ENCODE measurements at regions not wholly inside any gene's neighbourhood (a gene's known extent, or its start where the extent isn't known, plus 50 kb on each side); places are given as distances from the start of the nearest gene placed in this dataset.

DNA sequence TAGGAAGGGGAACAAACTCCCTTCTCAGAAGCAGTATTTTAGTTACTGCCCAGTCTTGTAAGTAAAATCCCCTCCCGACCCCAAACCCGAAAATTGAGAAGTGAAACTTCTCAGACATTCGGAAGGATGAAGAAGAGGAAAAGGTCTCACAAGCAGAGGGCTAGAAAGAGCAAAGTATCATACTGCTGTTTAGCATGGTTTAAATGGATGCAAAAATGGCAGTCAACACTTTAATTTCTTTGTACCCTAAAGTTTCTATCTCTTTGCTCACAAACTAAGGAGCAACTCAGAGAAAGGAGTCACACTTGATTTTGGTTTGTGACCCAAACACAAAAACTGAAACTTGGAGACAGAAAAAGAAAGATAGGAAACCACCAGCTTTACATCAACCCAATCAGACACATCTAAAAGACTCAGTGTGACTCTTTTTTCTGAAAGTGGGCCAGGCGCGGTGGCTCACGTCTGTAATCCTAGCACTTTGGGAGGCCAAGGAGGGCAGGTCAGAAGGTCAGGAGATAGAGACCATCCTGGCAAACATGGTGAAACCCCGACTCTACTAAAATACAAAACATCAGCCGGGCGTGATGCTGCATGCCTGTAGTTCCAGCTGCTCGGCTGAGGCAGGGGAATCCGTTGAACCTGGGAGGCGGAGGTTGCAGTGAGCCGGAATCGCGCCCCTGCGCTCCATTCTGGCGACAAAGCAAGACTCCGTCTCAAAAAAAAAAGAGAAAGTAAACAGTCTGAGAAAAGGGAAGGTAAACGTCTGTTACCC lies 63.2 kb upstream of the ATP11B start:
- H3K4me3 ChIP-seq (ENCODE audit: low read depth, low read length): no peak overlapping the region
- DNase-seq (ENCODE audit: low read depth): no peak
- TF ChIP-seq, protein P1, sequence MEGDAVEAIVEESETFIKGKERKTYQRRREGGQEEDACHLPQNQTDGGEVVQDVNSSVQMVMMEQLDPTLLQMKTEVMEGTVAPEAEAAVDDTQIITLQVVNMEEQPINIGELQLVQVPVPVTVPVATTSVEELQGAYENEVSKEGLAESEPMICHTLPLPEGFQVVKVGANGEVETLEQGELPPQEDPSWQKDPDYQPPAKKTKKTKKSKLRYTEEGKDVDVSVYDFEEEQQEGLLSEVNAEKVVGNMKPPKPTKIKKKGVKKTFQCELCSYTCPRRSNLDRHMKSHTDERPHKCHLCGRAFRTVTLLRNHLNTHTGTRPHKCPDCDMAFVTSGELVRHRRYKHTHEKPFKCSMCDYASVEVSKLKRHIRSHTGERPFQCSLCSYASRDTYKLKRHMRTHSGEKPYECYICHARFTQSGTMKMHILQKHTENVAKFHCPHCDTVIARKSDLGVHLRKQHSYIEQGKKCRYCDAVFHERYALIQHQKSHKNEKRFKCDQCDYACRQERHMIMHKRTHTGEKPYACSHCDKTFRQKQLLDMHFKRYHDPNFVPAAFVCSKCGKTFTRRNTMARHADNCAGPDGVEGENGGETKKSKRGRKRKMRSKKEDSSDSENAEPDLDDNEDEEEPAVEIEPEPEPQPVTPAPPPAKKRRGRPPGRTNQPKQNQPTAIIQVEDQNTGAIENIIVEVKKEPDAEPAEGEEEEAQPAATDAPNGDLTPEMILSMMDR (IDR thresholded peaks at IDR 0.05; ENCODE audit: control insufficient read depth, extremely low read depth, insufficient read depth): no peak

DNA sequence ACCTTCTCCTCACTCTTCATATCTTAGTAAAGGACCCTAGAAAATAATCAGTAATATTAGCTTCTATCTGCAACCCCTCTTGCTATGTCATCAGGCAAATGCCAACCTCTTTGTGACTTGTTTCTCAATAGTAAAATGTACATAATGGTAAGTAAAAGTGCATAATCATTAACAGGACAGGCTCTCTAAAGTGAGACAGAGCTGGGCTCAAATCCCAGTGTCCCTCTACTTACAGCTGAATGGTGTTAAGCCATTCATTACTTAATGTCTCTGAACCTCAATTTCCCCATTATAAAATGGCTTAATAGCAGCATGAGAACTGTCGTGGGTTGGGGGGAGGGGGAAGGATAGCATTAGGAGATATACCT lies 62.6 kb upstream of the ATP11B start:
- H3K4me3 ChIP-seq (ENCODE audit: low read depth, low read length): no peak overlapping the region
- TF ChIP-seq, protein P1 (IDR thresholded peaks at IDR 0.05; ENCODE audit: control insufficient read depth, extremely low read depth, insufficient read depth): no peak
- DNase-seq (ENCODE audit: low read depth): no peak

DNA sequence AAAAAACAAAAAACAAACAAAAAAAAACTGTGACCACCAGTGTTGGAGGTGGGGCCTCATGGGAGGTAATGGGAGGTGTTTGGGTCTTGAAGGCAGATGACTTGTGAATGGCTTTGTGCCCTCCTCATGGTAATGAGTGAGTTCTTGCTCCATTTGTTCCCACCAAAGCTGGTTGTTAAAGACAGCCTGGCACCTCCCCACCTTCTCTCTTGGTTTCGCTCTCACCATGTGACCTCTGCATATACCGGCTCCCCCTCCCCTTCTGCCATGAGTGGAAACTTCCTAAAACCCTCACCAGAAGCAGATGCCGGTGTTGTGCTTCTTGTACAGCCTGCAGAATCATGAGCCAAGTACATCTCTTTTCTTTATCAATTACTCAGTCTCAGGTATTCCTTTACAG lies 61.5 kb upstream of the ATP11B start:
- DNase-seq (ENCODE audit: low read depth): no peak
- TF ChIP-seq, protein P1 (IDR thresholded peaks at IDR 0.05; ENCODE audit: control insufficient read depth, extremely low read depth, insufficient read depth): no peak
- no peak overlapping the region for H3K4me3 ChIP-seq (ENCODE audit: low read depth, low read length)

DNA sequence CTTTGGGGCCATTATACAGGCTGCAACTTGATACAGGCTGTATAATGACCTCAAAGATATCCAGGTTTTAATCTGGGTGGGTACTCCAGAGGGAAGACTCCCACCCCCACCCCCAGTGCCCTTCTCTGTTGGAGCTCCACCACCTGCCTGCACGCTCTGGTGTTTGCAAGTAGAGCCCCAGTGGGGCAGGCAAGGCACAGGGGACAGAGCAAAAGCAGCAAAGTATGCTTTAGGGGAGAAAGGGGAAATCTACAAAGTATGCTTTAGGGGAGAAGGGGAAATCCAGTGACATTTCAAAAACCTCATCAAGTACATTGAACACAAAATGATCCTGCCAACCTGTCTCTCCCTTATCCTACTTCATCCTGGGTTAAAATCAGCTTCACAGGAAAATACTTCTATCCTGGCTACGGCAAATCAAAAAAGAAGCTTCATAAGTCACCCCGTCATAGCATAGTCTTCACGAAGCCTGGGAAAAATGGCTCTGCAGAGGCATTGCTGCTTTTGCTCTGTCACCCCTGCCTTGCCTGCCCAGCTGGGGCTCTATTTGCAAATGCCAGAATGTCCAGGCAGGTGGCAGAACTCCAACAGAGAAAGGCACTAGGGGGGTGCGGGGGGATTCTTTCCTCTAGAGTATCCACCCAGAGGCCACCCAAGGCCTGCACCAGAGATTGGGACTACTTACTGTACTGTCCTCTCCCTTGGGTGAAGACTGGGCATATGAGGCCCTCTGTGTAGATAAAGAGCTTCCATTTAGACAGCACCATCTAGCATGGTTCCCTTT lies 60.9 kb upstream of the ATP11B start:
- TF ChIP-seq, protein P1 (IDR thresholded peaks at IDR 0.05; ENCODE audit: control insufficient read depth, extremely low read depth, insufficient read depth): no peak
- no peak for DNase-seq (ENCODE audit: low read depth)

DNA sequence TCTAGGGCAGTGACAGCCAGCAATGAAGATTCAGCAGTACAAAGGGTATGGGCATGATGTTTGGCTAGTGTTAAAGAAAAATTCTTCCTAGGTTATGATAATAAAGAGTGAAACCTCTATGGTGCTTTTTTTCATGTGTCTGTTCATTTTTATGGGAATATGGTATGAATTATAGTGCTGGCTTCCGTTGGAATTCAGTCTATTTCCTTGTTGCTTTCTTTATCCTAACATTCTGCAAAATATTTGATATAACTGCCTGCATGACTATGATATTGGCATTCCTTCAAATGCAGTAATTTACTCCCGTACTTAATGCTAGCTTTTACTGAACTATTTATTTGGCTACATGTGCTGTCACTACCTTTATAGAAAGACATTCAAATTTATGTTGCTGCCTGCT lies 57.6 kb upstream of the ATP11B start:
- TF ChIP-seq, protein P1 (IDR thresholded peaks at IDR 0.05; ENCODE audit: control insufficient read depth, extremely low read depth, insufficient read depth): no peak
- DNase-seq (ENCODE audit: low read depth): no peak
- H3K4me3 ChIP-seq (ENCODE audit: low read depth, low read length): no peak overlapping the region

More for the DNA sequence above, 60.9 kb upstream of the ATP11B start:
- H3K4me3 ChIP-seq (ENCODE audit: low read depth, low read length): no peak overlapping the region

DNA sequence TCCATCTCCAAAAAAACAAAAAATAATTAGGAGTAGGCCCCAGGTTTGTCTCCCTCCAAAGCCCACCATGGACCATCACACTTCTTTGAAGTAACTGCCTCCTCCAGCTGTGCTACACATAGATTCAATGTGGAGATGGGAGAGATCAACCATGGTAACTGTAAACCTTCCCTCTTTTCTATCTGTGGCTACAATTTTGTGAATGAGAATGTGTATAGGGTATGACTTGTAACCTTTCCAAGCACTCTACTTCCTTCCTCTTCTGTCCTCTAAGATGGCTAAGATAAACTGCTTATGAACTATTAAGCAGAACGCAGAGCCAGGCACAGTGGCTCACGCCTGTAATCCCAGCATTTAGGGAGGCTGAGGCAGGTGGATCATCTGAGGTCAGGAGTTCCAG lies 55.5 kb upstream of the ATP11B start:
- TF ChIP-seq, protein P1 (IDR thresholded peaks at IDR 0.05; ENCODE audit: control insufficient read depth, extremely low read depth, insufficient read depth): no peak
- no peak overlapping the region for H3K4me3 ChIP-seq (ENCODE audit: low read depth, low read length)
- no peak for DNase-seq (ENCODE audit: low read depth)

Data from LNCaP clone FGC (cell line).